OCI-LY3 (cell line): ENCODE measurements at regions not wholly inside any gene's neighbourhood (a gene's known extent, or its start where the extent isn't known, plus 50 kb on each side); places are given as distances from the start of the nearest gene placed in this dataset.

Experiments used
- H2AFZ ChIP-seq: fragments of 200-600, 300-600 bp; shearing (Covaris generic); 2 replicates; pipeline ENCODE4 v1.6.0; 2014; ENCODE audit warnings: antibody characterized with exemption, low read depth, low read length
- H3K27ac ChIP-seq: fragments of 200-600, 300-600 bp; sonication (generic); 2 replicates; pipeline ENCODE4 v1.5.1; 2014; ENCODE audit warnings: mild to moderate bottlenecking, low read length, moderate library complexity, mixed read lengths
- H3K27me3 ChIP-seq: fragments of 200-600, 300-600 bp; sonication (generic); 2 replicates; pipeline ENCODE4 v1.6.1; 2014; ENCODE audit warnings: low read depth, low read length, mixed read lengths
- H3K36me3 ChIP-seq: fragments of 200-600, 300-600 bp; sonication (generic); replicated peaks from 2 replicates; pipeline ENCODE3; 2014; ENCODE audit warnings: low read depth, low read length, mixed read lengths
- H3K4me1 ChIP-seq: fragments of 300-600, 200-600 bp; sonication (generic); 2 replicates; pipeline ENCODE4 v1.6.1; 2014; ENCODE audit warnings: low read length, mixed read lengths
- H3K4me2 ChIP-seq: fragments of 200-600, 300-600 bp; sonication (generic); 2 replicates; pipeline ENCODE4 v1.6.1; 2014; ENCODE audit warnings: low read length, mixed read lengths
- H3K4me3 ChIP-seq: fragments of 300-600, 200-600 bp; sonication (generic); 2 replicates; pipeline ENCODE4 v1.5.1; 2014; ENCODE audit warnings: antibody characterized with exemption, mild to moderate bottlenecking, low read length, moderate library complexity
- H3K79me2 ChIP-seq: fragments of 300-600, 200-600 bp; shearing (Covaris generic); 2 replicates; pipeline ENCODE4 v1.6.1; 2014; ENCODE audit warnings: mild to moderate bottlenecking, low read length, mixed read lengths
- H3K9ac ChIP-seq: fragments of 300-600, 200-600 bp; shearing (Covaris generic); 2 replicates; pipeline ENCODE4 v1.6.0; 2014; ENCODE audit warnings: mild to moderate bottlenecking, low read length, moderate library complexity
- H3K9me3 ChIP-seq: fragments of 200-600, 300-600 bp; shearing (Covaris generic); 2 replicates; pipeline ENCODE4 v1.6.1; 2014; ENCODE audit warnings: low read length, mixed read lengths; ENCODE audit not compliant: insufficient read depth
- H4K20me1 ChIP-seq: fragments of 200-600, 300-600 bp; sonication (generic); 2 replicates; pipeline ENCODE4 v1.6.1; 2016; ENCODE audit warnings: low read length, mixed read lengths; ENCODE audit not compliant: insufficient read depth
- CTCF ChIP-seq: fragments of 200-600, 300-600 bp; sonication (generic); IDR thresholded peaks from 2 replicates; pipeline ENCODE4 v1.5.1; 2014; ENCODE audit warnings: antibody characterized with exemption, low read length, low read depth
- EZH2phosphoT487 ChIP-seq: fragments of 200-600 bp; shearing (Covaris generic); IDR thresholded peaks from 2 replicates; pipeline ENCODE4 v1.6.1; 2018; ENCODE audit warnings: antibody characterized with exemption, mixed run types, low read depth

GRCh38 chr6:140064366-140064765, 689.9 kb upstream of the CITED2 start:
- H2AFZ ChIP-seq = no peak overlapping the region
- no peak overlapping the region for H3K4me2 ChIP-seq
- H3K36me3 ChIP-seq = no peaks in the 10 kb centered on the region
- H4K20me1 ChIP-seq = no peaks in the 10 kb centered on the region
- TF ChIP-seq EZH2phosphoT487 (no peak), CTCF (no peak)
- H3K79me2 ChIP-seq = no peaks in the 10 kb centered on the region
- no peaks in the 10 kb centered on the region for H3K27me3 ChIP-seq
- H3K4me3 ChIP-seq = no peak overlapping the region
- H3K9me3 ChIP-seq = no peaks in the 10 kb centered on the region
- no peaks in the 10 kb centered on the region for H3K4me1 ChIP-seq
- H3K27ac ChIP-seq = no peak overlapping the region
- no peak overlapping the region for H3K9ac ChIP-seq

GRCh38 chr6:140063021-140063399, 688.6 kb upstream of the CITED2 start:
- Histone ChIP-seq H3K9ac (no peak overlapping the region), H3K27ac (no peak overlapping the region), H3K36me3 (no peaks in the 10 kb centered on the region), H2AFZ (no peak overlapping the region), H3K4me1 (no peaks in the 10 kb centered on the region), H3K27me3 (no peaks in the 10 kb centered on the region), H4K20me1 (no peaks in the 10 kb centered on the region), H3K79me2 (no peaks in the 10 kb centered on the region), H3K4me3 (no peak overlapping the region), H3K4me2 (no peak overlapping the region), H3K9me3 (no peaks in the 10 kb centered on the region)
- TF ChIP-seq EZH2phosphoT487 (no peak), CTCF (no peak)

- no peaks in the 10 kb centered on the region for H3K36me3 ChIP-seq
- H3K4me1 ChIP-seq = no peaks in the 10 kb centered on the region
- no peak overlapping the region for H2AFZ ChIP-seq
- H3K79me2 ChIP-seq = no peaks in the 10 kb centered on the region
- H4K20me1 ChIP-seq = no peaks in the 10 kb centered on the region
- no peak for TF ChIP-seq EZH2phosphoT487
- TF ChIP-seq CTCF = no peak
- no peak overlapping the region for H3K4me2 ChIP-seq
- H3K27me3 ChIP-seq = no peaks in the 10 kb centered on the region
- no peak overlapping the region for H3K9ac ChIP-seq
- no peaks in the 10 kb centered on the region for H3K9me3 ChIP-seq
- H3K4me3 ChIP-seq = no peak overlapping the region
- no peak overlapping the region for H3K27ac ChIP-seq
These were observed 687.9 kb upstream of the CITED2 start for GRCh38 chr6:140062043-140063020.

- H3K36me3 ChIP-seq = no peaks in the 10 kb centered on the region
- no peak overlapping the region for H3K9ac ChIP-seq
- no peaks in the 10 kb centered on the region for H3K79me2 ChIP-seq
- no peaks in the 10 kb centered on the region for H4K20me1 ChIP-seq
- no peak overlapping the region for H3K27ac ChIP-seq
- H3K27me3 ChIP-seq = no peaks in the 10 kb centered on the region
- no peak overlapping the region for H3K4me2 ChIP-seq
- no peaks in the 10 kb centered on the region for H3K9me3 ChIP-seq
- H3K4me3 ChIP-seq = no peak overlapping the region
- no peak overlapping the region for H2AFZ ChIP-seq
- TF ChIP-seq EZH2phosphoT487 (no peak), CTCF (no peak)
- no peaks in the 10 kb centered on the region for H3K4me1 ChIP-seq
These were observed 686.9 kb upstream of the CITED2 start for GRCh38 chr6:140061110-140062042.
